Superior temporal gyrus (tissue), 1 donor: ENCODE measurements at regions not wholly inside any gene's neighbourhood (a gene's known extent, or its start where the extent isn't known, plus 50 kb on each side); places are given as distances from the start of the nearest gene placed in this dataset.
"Not testable (repeated sequence)": the region's sequence is repeated elsewhere in the genome, so short reads cannot be mapped to it uniquely, and the experiment has no call there.

Experiments used
- DNase-seq: peaks from one replicate; pipeline ENCODE4 v3.0.0-alpha.2; 2016; ENCODE audit errors: extremely low spot score

GRCh38 chr21:9764294-9764693 lies 757.1 kb upstream of the TPTE start:
- DNase-seq, result not testable (repeated sequence)

GRCh38 chr21:9765538-9765937 lies 755.8 kb upstream of the TPTE start:
- not testable (repeated sequence) for DNase-seq

GRCh38 chr21:9766890-9767591 lies 754.3 kb upstream of the TPTE start:
- not testable (repeated sequence) for DNase-seq

- no peak for DNase-seq
Measured at GRCh38 chr21:9767592-9768375, 753.6 kb upstream of the TPTE start.

GRCh38 chr21:9768376-9769130 lies 752.8 kb upstream of the TPTE start:
- not testable (repeated sequence) for DNase-seq

GRCh38 chr21:9769131-9769498 lies 752.3 kb upstream of the TPTE start:
- DNase-seq, result not testable (repeated sequence)

GRCh38 chr21:9769718-9770690 lies 751.4 kb upstream of the TPTE start:
- not testable (repeated sequence) for DNase-seq

- DNase-seq, result not testable (repeated sequence)
Measured at GRCh38 chr21:9771466-9772347, 749.7 kb upstream of the TPTE start.

GRCh38 chr21:9772348-9772672 lies 749.1 kb upstream of the TPTE start:
- DNase-seq, result no peak

- DNase-seq, result not testable (repeated sequence)
Measured at GRCh38 chr21:9772877-9773420, 748.4 kb upstream of the TPTE start.

GRCh38 chr21:9774347-9774746 lies 747.0 kb upstream of the TPTE start:
- DNase-seq, result no peak

- DNase-seq, result not testable (repeated sequence)
Measured at GRCh38 chr21:9774901-9775593, 746.3 kb upstream of the TPTE start.

- not testable (repeated sequence) for DNase-seq
Measured at GRCh38 chr21:9775877-9776276, 745.5 kb upstream of the TPTE start.

GRCh38 chr21:9776286-9777020 lies 744.9 kb upstream of the TPTE start:
- DNase-seq, result not testable (repeated sequence)

GRCh38 chr21:9778541-9778940 lies 742.8 kb upstream of the TPTE start:
- DNase-seq, result not testable (repeated sequence)

- DNase-seq, result no peak
Measured at GRCh38 chr21:9780441-9780937, 740.9 kb upstream of the TPTE start.

GRCh38 chr21:9783587-9783986 lies 737.8 kb upstream of the TPTE start:
- not testable (repeated sequence) for DNase-seq

GRCh38 chr21:9784201-9784600 lies 737.2 kb upstream of the TPTE start:
- not testable (repeated sequence) for DNase-seq
